ENCODE measurements at regions not wholly inside any gene's neighbourhood (a gene's known extent, or its start where the extent isn't known, plus 50 kb on each side); places are given as distances from the start of the nearest gene placed in this dataset.
"Not testable (repeated sequence)": the region's sequence is repeated elsewhere in the genome, so short reads cannot be mapped to it uniquely, and the experiment has no call there.

GRCh38 chrX:151042842-151043241 lies 59.7 kb downstream of the HMGB3 start:
- DNase-seq, result no peak

- not testable (repeated sequence) for DNase-seq
These were observed 83.2 kb downstream of the HMGB3 start for GRCh38 chrX:151066373-151066772.

DNA sequence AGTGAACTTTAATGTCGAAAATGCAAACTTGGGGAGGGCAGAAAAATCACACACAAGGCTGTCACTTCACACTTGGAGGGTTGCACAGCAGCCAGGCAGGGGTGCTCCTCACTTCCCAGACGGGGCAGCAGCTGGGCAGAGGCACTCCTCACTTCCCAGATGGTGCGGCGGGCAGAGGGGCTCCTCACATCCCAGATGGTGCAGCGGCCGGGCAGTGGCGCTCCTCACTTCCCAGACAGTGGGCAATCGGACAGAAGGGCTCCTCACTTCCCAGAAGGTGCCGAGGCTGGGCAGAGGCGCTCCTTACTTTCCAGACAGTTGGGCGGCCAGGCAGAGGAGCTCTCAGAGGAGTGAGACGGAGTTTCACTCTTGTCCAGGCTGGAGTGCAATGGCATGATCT lies 90.6 kb downstream of the HMGB3 start:
- DNase-seq, result no peak

DNA sequence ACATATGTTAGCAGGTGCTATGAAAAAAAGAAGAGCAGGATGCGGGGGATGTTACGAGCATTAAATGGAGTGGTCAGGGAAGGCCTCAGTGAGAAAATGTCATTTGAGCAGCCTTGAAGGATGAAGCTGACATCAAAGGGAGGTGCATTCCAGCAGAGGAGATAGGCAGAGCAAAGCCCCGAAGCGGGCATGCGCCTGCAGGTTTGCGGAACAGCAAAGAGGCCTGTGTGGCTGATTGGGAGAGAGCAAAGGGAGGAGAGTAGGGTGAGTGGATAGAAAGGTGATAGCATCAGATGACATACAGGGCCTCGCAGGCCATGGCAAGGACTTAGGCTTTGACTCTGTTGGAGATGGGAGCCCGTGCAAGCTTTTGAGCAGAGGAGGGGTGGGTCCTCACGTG lies 95.4 kb upstream of the GPR50 start:
- DNase-seq, result no peak

GRCh38 chrX:151082077-151082948 lies 94.1 kb upstream of the GPR50 start:
- peak; percentile 4 for DNase-seq

GRCh38 chrX:151084454-151084853 lies 91.9 kb upstream of the GPR50 start:
- DNase-seq, result no peak

DNA sequence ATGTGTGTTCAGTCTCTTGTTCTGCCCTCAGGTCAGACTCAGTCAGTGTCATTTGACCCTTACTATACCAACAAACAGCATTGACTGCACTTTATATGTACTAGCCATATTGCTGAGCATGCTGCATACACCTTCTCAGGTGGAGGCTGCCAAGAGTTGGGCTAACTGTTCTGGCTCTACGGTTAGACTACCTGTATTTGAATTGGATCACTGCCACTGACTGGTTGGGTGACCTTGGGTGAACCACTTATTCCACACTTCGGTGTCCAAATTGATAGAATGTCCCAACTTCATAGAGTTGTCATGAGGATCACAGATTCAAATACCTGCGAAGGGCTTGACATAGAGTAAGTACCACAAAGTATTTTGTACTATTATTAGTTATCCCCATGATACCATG lies 91.2 kb upstream of the GPR50 start:
- no peak for DNase-seq

- no peak for DNase-seq
These were observed 88.2 kb upstream of the GPR50 start for GRCh38 chrX:151088221-151088620.

GRCh38 chrX:151099001-151099400 lies 77.4 kb upstream of the GPR50 start:
- DNase-seq, result no peak

- no peak for DNase-seq
These were observed 75.6 kb upstream of the GPR50 start for GRCh38 chrX:151100799-151101198.

DNA sequence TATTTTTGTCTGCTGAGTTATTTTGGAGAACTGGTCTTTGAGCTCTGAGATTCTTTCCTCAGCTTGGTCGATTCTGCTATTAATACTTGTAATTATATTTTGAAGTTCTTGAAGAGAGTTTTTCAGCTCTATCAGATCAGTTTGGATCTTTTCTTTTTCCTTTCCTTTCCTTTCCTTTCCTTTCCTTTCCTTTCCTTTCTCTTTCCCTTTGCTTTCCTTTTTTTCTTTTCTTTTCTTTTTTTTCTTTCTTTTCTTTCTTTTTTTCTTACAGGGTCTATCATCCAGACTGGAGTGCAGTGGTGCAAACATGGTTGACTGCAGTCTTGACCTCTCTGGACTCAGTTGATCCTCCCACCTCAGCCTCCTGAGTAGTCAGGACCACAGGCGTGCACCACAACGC lies 63.2 kb upstream of the GPR50 start:
- DNase-seq, result not testable (repeated sequence)

All from DMS79 treated with DMSO at 0.1 percent for 48 hours (cell line).